GM21717 (cell line): ENCODE measurements at regions not wholly inside any gene's neighbourhood (a gene's known extent, or its start where the extent isn't known, plus 50 kb on each side); places are given as distances from the start of the nearest gene placed in this dataset.

Source experiments
- ATAC-seq: cut with Tn5 transposase; IDR thresholded peaks from one replicate; pipeline ENCODE4 v1.9.1; 2021; ENCODE audit warnings: mild to moderate bottlenecking, moderate library complexity; ENCODE audit not compliant: unreplicated experiment

DNA sequence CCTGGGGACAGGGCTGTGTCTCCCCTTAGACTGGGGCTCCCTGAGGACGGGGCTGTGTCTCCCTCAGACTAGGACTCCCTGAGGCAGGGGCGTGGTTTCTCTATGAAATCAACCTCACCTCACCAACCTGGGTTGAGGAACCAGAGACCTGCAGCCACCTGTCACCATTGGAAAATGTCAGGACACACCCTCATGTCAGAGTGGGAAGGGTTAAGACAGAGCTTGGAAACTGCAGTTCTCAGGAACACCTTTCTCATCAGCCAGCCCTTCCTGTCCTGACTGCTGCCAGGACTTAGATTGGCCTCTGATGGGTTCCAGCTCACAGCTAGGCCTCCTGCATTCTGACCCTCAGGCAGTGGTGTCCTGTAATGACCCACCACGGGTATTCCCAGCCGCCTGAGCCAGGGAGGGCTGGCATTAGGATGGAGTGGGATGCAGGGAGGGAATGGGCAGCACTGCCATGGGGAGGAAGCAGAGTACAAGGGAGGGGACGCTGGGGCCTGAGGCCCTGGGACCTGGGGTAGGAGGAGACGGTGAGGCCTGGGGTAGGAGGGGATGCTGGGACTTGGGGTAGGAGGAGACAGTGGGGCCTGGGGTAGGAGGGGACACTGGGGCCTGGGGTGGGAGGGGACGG, 76.3 kb downstream of the MRPL14 start:
- ATAC-seq, result no peak

DNA sequence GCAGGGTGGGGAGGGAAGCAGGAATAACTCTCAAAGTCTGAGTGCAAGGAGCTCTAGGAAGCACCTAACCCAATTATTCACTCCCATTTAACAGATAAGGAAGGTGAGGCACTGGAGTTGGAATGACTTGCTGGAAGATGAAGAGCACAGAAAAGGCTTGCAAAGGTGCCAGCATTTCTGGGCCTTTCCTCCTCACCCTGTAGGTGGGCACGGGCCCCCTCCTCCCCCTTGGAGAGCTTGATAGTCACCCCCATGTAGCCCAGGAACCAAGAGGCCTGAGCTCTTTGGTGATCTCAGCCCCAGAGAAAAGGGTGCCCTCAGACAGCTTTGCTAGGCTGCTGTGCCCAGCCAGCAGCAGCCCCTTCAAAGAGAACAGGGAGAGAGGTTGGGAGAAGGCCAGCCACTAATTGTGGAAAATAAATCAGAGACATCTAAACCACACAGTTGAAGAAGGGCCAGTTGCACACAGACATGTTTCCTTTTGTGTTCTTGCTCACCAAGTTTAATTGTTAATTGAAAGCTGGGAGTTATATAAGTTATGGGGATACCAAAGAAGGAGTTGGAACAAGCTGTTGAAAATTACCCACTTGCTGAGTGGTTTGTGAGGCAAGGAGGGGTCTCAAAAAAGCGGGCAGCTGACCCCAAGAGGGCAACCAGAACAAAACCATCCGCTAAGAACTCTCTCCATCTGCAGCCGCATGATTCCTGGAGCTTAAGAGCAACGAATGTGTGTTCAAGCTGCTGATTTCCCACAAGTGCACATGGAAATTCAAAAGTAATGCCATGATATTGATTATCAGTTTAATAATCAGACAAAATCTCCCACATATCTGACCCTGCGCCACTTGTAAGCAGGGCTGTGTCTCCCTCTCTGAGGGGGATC, 77.0 kb downstream of the MRPL14 start:
- ATAC-seq, result no peak

GRCh38 chr6:44049163-44049988, 77.9 kb downstream of the MRPL14 start:
- peak; percentile 82 for ATAC-seq

DNA sequence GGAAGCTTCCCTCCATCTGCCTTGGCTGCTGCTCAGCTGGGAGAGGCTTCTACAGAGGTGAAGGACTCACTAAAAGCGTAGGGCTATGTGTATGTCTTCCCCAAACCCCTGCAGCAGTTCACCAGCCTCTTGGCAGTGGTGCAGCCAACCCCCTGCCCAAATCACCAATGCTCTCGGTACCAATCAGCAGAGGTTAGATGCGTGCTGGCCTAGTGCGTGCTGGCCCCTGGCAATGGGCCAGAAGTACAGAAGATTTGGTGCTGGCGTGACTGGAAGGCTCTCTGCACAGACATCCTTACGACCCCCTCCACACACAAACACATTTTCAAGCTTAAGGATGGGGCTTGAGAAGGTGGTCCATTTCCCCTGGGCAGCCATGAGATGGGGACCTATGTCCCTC, 79.0 kb downstream of the MRPL14 start:
- ATAC-seq, result no peak

GRCh38 chr6:44047801-44048200, 79.5 kb downstream of the MRPL14 start:
- ATAC-seq, result no peak

- ATAC-seq, result no peak
Observed at GRCh38 chr6:44047179-44047546, 80.1 kb downstream of the MRPL14 start.

DNA sequence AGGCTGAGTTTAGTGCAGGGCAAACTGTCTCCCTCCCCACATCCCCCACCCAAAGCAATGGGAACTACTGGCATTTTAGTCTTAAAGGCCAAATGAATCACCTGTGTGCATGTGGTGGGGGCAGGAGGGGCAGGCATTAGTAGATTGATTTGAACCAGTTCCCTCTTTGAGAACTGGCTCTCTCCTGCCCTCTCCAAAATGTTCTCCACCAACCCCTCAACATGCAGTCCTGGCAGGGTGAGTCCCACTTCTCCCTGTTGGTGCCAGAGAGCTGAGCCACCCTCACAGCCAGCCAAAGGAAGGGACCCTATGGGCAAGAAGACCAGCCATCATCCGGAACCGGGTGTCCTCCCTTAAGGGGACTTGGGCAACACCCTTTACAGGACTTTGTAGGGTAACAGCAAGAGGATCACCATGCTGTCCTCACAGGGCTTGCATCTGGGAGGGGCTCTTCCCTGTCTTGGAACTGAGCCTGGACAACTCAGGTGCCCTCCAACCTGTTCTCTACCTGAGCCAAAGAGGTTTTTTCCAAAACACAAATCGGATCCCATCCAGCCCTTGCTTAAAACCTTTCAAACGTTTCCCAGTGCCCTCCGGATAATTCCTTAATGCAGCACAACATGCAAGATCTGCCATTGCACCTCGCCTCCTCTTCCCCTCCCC, 80.6 kb downstream of the MRPL14 start:
- no peak for ATAC-seq

DNA sequence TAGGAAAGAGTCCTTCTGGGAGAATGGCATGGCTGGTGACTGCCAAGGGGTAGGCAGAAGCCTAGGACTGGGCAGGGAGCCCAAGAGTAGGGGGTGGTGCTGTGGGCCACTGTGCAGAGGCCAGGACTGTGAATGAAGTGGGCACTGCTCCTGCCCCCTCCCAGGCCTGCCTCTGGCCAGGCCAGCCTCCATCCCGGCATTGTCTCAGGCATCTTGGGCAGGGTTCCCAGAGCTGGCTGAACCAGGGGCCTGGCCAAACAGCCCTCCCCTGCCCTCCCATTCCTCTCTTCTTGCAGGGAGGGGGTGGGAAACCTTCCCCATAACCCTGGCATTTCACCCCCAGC, 81.6 kb downstream of the MRPL14 start:
- no peak for ATAC-seq

- ATAC-seq, result no peak
Observed at GRCh38 chr6:44044940-44045671, 82.1 kb downstream of the MRPL14 start.

GRCh38 chr6:44044154-44044539, 83.1 kb downstream of the MRPL14 start:
- ATAC-seq, result no peak

DNA sequence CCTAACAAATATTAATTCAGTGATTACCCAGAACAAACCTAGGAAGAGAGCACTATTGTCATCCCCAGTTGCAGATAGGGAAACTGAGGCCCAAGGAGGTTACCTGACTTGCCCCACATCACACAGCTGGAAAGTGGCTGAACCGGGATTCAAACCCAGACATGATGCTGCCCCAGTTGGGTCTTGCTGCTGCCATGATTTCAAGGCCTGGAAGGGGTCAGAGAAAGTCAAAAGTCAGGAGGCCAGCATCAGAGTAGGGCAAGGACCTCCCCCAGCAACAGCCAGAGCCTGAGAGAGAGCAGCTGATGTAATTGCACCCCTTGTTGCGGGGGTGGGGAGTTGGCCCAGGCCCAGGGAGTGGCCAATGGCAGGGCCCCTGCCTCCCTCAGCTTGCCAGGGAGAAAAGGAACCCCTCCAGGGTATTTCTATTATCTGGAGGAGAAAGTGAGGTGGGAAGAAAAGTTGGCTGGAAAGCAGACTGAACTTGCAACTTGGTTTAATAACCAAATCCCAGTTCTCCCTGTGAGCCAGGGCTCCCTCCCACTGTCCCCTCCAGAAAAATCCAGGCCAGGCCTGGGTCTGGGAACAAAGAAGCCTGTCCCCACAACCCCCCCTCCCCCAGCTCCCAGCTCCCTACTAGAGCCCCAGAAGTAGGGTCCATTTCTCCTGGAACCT, 83.6 kb downstream of the MRPL14 start:
- no peak for ATAC-seq

DNA sequence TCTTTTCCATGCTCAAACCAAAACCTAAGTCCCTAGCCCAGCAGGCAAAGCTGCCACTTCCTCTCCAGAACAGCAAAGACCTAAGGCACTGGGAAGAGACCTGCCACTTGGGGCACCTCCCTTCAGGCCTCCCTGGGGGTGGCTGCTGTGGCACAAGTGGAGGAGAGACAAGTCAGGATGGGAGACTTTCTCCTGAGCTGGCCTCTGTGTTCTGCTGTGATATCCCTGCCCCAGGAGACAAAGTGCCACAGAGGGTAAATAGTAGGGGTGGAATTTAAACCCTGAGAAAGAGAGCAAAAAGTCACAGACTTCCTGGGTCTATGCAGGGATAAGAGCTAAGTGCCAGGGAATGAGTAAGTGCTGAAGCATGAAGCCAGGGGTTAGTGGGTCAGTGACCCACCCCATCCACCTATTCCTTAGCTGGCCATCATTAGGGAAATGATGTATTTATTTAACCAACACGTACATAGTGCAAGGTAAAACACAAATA, 84.2 kb downstream of the MRPL14 start:
- no peak for ATAC-seq

DNA sequence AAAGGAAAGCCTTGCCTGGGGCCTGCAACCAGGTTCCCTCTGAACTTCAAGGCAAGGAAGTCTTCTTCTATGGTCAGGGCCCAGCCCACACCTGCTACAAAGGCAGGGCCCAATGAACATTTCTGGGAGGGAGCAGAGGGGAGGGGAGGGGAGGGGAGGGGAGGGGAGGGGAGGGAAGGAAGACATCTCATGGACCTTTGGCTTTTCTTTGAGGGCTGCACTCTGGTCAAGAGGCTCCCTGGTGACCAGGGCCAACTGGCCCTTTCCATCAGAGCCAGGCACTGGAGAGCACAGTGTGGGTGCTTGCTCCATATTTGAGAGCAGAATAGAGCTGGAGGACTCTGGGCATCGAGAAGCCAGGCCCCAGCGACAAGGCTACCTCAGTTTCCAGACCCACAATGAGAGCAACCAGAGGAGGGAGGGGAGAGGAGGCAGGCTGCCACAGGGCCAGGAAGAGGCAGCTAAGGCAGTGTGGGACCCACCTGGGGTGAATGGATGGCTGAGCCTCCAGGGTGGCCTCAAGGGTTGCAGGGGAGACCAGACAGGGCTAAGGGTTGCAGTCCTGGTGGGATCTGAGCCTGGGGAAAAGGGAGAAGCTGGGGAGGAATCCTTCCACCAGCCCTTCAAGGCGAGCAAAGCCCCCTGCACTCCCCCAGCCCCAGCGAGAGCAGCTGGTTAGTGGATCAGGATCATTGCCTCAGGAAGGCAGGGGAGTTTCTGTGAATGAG, 84.8 kb downstream of the MRPL14 start:
- ATAC-seq, result no peak

DNA sequence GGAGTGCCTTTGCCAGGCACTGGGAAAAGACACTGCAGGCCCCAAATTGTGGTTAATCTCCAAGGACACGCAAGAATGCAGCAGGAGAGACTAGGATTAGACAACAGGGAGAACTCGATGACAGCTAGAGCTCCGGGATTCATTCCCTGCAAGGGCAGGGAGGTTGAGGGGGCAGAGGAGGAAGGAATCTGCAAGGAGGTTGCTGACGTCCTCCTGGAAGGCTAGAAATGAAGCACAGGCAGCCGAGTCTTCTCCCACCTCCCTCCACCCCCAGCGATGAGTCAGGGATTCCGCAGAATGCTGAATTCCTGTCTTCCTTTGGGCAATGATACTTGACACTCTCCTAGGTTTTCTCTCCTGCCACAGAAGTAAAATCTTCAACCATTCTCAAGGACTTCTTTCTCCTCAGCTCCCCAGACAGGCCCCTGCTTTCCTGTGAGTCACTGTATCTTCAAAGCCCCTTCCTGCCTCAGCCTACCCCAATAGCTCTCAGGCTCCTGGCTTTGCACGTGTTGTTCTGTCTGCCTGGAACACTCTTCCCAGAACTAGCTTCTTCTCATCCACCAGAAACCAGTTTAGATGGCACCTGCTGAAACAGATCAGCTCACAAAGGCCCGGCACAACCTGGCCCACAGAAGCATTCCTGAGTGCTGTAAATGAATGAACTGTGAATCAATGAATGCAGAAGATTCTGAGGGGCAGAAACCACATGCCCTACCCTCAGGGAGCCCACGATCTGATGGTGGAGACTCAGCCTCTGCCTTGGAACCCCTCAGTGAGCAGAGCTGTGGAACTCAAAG, 85.6 kb downstream of the MRPL14 start:
- no peak for ATAC-seq

DNA sequence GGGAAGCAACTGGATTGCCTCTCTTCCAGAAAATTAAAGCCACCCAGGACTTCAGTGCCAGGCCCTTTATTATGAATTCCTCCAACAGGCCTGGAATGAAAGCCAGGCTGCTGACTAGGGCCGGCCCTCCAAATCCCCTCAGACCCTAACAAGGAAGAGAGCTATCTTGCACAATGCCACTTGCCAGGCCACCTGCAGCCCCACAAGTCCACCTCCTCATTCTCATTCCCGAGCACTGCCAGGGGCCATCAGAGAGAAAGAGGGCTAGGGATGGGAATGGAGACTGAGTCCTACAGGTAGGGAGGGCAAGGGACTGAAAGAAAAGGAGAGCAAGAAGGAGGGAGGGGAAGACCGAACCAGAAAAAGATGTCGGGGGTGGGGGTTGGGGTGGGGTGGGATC, 86.5 kb downstream of the MRPL14 start:
- ATAC-seq, result no peak

DNA sequence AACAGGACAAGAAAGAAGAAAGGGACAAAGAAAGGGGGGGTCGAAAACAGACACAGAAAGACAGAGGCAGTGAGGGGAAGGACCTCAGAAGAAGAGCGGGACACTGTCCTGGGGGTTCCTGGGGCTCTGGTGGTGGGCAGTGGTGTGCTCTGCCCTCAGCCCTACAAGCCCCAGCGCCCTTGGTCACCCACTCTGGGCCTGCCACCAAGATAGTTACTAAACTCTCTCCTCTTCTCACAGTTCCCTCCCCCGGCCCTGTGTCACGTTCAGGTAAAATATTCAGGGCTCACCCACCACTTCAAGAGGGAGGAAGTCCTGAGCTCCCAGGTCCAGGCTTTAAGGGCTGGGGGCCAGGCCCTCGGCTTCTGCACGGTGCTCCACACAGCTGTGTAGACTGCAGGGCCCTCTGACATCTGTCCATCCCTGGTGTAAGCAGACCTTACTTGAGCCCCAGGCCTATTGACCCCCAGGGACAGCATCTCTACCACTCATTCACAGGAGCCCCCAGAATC, 87.4 kb downstream of the MRPL14 start:
- ATAC-seq, result no peak

DNA sequence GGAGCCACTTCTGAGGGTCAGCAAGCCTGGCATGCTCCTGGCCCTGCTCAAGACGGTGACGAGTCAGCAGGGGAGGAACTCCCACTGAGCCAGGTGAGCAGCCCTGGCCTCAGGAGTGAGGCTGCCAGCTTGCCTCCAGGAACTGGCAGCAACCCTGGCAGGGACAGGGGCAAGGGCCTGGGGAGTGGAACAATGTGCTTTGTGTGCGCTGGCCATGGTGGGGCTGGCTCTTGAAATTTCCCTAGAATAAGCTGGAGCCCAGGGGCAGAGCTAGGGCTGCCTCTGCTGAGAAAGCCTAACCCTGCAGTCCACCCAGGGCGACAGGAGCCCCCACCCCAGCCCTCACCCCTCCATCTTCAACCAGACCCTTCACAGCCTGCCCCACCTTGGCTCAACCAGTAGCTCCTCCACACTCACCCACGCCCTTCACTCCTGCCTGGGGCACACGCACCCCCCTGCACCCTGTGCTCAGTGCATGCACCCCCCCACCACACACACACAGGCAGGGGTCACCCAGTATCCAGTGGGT, 88.0 kb downstream of the MRPL14 start:
- no peak for ATAC-seq

- ATAC-seq, result no peak
Observed at GRCh38 chr6:44038543-44039065, 88.6 kb downstream of the MRPL14 start.
